ENCODE measurements at regions not wholly inside any gene's neighbourhood (a gene's known extent, or its start where the extent isn't known, plus 50 kb on each side); places are given as distances from the start of the nearest gene placed in this dataset.

GRCh38 chr14:97271451-97271960 lies 474.3 kb downstream of the VRK1 start:
- TF ChIP-seq POLR2A (IDR thresholded peaks at IDR 0.05): no peak
- TF ChIP-seq CTCF (IDR thresholded peaks at IDR 0.05): no peak

Data from breast epithelium (tissue), 3 donors.